Psoas muscle (tissue), 7 donors: ENCODE measurements at regions not wholly inside any gene's neighbourhood (a gene's known extent, or its start where the extent isn't known, plus 50 kb on each side); places are given as distances from the start of the nearest gene placed in this dataset.

Experiments
- ATAC-seq, 4 donors: fragments of 200-7000 bp; cut with Tn5 transposase; one replicate each; pipeline ENCODE4 v1.9.1; 2020; ENCODE audit warnings: moderate library complexity in 3 of 4, mild to moderate bottlenecking in 2 of 4
- DNase-seq, 2 donors: peaks; one replicate each; pipeline ENCODE4 v3.0.0-alpha.2; 2020
- H3K27ac ChIP-seq: fragments of 200-600 bp; one replicate; pipeline ENCODE4 v1.8.0; 2022
- H3K27me3 ChIP-seq, 3 donors: fragments of 200-600 bp in 1 of 3; one replicate each; pipeline versions ENCODE4 v1.6.1 to v1.8.0; 2013 to 2022; ENCODE audit warnings: low read length in 2 of 3, mild to moderate bottlenecking in 2 of 3, moderate library complexity in 1 of 3; ENCODE audit not compliant: insufficient read depth in 3 of 3
- H3K36me3 ChIP-seq, 2 donors: fragments of 200-600 bp in 1 of 2; one replicate each; pipeline versions ENCODE4 v1.6.1 to v1.8.0; 2013 to 2022; ENCODE audit warnings: low read depth in 1 of 2, mild to moderate bottlenecking in 1 of 2, moderate library complexity in 1 of 2; ENCODE audit not compliant: insufficient read depth in 1 of 2
- H3K4me1 ChIP-seq: fragments of 200-600 bp; one replicate; pipeline ENCODE4 v1.8.0; 2022
- H3K4me3 ChIP-seq: fragments of 200-600 bp; one replicate; pipeline ENCODE4 v1.8.0; 2022; ENCODE audit warnings: mild to moderate bottlenecking
- H3K9me3 ChIP-seq: fragments of 200-600 bp; one replicate; pipeline ENCODE4 v1.8.0; 2022
- WGBS, 3 donors: extraction: QIAGEN DNeasy Blood & Tissue Kit; methylation state at CpG; one replicate each; pipeline versions ENCODE4 v1.1.6 to v1.1.7; 2013; 5-methylcytosine and 5-hydroxymethylcytosine counted together
- intact Hi-C, 2 donors: fragments of 100-400 bp; cut with DNase I; formaldehyde crosslinking; loops; one replicate each; pipeline versions ENCODE4 v1.11.0 to v1.14.2; 2022
- TF ChIP-seq, protein P1 (sequence below): fragments of 200-600 bp; IDR thresholded peaks from one replicate; pipeline ENCODE4 v1.8.0; 2022; ENCODE audit warnings: antibody characterized with exemption
- donor health status: healthy with polysubstance abuse.
- donor health status: DM: no; HTN: no; CAD: no; lungs with moderate emphysema.
- donor health status: Bipolar disorder and iron deficiency.
- donor health status: healthy.
- donor health status: DM: yes; HTN: yes; CAD: no.
- donor health status: DM: no; HTN: no; CAD: no.
- donor health status: DM: yes; HTN: yes; CAD: no.

DNA sequence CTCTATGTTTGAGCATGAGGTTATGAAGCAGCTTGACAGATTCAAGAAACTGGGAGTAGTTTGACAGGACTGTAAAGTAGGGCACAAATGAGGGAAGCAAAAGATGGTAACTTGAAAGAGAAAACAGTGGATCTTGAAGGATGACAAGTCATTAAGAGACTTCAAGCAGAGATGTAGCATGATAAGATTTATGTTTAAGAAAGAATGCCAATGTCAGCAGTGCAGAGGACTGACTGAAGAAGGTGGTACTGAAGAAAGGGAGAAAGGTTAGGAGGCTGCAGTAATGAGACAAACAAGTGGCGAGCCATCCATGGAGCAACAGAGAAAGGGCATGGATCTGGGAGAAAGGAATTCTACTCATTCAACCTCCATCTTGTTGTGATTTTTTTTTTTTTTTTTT, 120.2 kb upstream of the RAP1B start:
- Histone ChIP-seq H3K4me1 (peaks cover 3% of the 10 kb centered on the region), H3K27me3 (no peaks in the 10 kb centered on the region), H3K4me3 (no peak overlapping the region), H3K27ac (no peak overlapping the region), H3K9me3 (no peaks in the 10 kb centered on the region), H3K36me3 (no peaks in the 10 kb centered on the region)
- TF ChIP-seq, protein P1, sequence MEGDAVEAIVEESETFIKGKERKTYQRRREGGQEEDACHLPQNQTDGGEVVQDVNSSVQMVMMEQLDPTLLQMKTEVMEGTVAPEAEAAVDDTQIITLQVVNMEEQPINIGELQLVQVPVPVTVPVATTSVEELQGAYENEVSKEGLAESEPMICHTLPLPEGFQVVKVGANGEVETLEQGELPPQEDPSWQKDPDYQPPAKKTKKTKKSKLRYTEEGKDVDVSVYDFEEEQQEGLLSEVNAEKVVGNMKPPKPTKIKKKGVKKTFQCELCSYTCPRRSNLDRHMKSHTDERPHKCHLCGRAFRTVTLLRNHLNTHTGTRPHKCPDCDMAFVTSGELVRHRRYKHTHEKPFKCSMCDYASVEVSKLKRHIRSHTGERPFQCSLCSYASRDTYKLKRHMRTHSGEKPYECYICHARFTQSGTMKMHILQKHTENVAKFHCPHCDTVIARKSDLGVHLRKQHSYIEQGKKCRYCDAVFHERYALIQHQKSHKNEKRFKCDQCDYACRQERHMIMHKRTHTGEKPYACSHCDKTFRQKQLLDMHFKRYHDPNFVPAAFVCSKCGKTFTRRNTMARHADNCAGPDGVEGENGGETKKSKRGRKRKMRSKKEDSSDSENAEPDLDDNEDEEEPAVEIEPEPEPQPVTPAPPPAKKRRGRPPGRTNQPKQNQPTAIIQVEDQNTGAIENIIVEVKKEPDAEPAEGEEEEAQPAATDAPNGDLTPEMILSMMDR: no peak
- intact Hi-C loops: no loop called here
- ATAC-seq (no peak), DNase-seq (no peak)
- 92 to 94% (median 93%) methylated on average over 1 of the region's 1 CpG for WGBS, 3 donors

DNA sequence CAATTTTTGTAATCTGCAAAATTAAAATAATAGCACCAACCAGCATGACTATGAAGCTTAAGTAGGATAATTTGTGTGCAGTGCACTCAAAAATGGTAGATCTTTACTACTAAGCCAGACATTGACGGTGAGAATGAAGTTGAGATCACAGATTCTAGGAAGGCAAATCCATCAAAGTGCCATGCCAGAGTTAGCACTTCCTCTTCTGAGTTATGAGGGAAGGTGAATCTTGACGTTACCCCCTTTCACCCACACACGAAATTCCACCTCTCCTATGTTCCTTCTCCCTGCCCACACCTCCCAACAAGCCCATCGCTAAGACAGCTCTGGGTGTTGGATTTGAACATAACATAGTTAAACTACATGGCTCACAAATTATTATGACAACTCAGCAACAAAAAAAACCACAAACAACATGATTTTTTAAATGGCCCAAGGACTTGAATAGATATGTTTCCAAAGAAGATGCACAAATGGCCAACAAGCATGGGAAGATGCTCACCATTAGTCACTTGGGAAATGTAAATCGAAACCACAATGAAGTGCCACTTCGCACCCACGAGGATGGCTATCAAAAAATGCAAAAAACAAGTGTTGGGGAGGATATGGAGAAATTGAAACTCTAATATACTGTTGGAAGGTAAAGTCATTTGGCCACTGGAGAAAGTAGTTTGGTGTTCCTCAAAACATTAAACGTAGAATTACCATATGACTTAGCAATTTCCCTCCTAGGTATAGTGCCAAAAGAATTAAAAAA, 119.3 kb upstream of the RAP1B start:
- no peak for DNase-seq
- H3K27ac ChIP-seq: no peak overlapping the region
- intact Hi-C loops: no loop called here
- H3K4me1 ChIP-seq: peaks cover 12% of the 10 kb centered on the region
- H3K4me3 ChIP-seq: no peak overlapping the region
- ATAC-seq: no peak
- no peaks in the 10 kb centered on the region for H3K27me3 ChIP-seq
- H3K9me3 ChIP-seq: no peaks in the 10 kb centered on the region
- 74 to 77% (median 76%) methylated on average over 8 of the region's 8 CpGs for WGBS, 3 donors
- TF ChIP-seq, protein P1: no peak
- H3K36me3 ChIP-seq: no peaks in the 10 kb centered on the region

GRCh38 chr12:68495336-68496070, 115.2 kb upstream of the RAP1B start:
- Histone ChIP-seq H3K36me3 (no peaks in the 10 kb centered on the region), H3K27me3 (no peaks in the 10 kb centered on the region), H3K9me3 (no peaks in the 10 kb centered on the region), H3K4me1 (peaks cover 14% of the 10 kb centered on the region), H3K27ac (peak overlapping the region; percentile 37), H3K4me3 (no peak overlapping the region)
- TF ChIP-seq, protein P1: no peak
- intact Hi-C loops: no loop called here
- WGBS, 3 donors: 51 to 53% (median 52%) methylated on average over 3 of the region's 3 CpGs
- DNase-seq (no peak), ATAC-seq (peak; percentile 66 to 90 (median 80))

DNA sequence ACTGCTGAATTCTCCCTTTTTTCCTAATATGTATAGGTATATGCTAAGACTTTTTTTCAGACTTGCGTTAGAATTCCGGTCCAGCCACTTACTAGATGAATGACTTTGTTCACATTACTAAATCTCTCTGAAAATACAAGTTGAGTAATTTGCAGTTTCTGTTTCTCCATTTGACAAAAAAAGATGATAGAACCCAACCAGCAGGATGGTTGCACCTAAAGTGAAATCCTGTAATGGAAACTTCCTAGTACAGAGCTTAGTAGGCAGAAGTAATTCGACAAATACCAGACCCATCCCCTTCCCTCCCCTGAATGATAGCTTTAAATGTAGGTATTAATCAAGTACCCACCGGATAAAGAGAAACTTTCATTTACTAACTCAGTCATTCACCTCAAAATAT, 113.6 kb upstream of the RAP1B start:
- Histone ChIP-seq H3K4me1 (peaks cover 14% of the 10 kb centered on the region), H3K27ac (no peak overlapping the region), H3K9me3 (no peaks in the 10 kb centered on the region), H3K27me3 (no peaks in the 10 kb centered on the region), H3K4me3 (no peak overlapping the region), H3K36me3 (no peaks in the 10 kb centered on the region)
- ATAC-seq (no peak), DNase-seq (no peak)
- WGBS, 3 donors: 90 to 93% (median 92%) methylated on average over 4 of the region's 4 CpGs
- TF ChIP-seq, protein P1: no peak
- intact Hi-C loops: no loop called here
